IPS-NIHi7 (cell line): ENCODE measurements at regions not wholly inside any gene's neighbourhood (a gene's known extent, or its start where the extent isn't known, plus 50 kb on each side); places are given as distances from the start of the nearest gene placed in this dataset.

Source experiments
- DNase-seq: peaks from one replicate; pipeline ENCODE4 v3.0.0; 2012; ENCODE audit warnings: mixed read lengths; ENCODE audit errors: extremely low spot score

DNA sequence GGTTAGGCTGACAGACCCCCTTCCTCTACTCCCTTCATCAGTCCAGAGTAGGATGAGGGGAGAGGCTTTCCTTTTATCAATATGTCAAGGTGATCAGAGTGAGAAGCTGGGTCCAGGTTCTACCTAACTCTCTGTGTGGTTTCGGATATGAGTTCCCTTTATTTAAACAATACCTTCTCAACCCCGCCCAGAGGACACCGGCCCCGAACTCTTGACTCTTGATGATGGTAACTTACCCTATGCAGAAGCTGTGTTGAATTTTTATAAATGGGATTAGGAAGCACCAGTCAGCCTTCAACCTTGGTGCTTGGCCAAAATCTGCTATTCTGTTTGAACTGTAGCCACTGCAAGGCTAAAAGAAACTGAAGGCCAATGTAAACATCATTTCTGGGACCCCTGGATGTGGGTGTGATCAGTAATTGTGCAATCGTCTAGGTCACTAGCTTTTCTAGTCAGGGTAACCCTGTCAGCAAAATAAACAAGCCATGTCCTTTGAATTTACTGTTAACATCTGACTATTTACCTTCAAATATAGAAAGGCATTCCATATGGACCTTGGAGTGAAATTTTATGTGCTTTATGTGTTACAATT is 398.3 kb downstream of the SEC16B start:
- DNase-seq = no peak

DNA sequence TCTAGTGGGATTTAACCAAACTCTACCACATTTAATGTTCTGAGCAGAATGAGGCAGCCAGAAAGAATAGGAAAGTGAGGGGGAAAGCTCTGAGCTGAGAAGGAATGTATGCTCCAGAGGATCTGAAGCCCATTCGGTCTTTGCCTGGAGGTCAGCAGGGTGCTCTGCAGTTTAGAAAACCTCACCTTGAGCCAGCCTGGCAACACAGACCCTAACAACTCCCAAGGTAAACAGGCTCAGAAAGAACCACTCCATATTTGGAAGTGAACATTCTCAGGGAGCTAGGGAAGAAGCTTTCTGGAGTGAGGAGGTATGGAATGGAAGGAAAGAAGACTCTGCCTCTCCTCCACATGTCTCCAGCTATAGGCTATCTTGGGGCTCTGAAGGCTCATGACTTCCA is 398.8 kb downstream of the SEC16B start:
- DNase-seq = peak; percentile 24

DNA sequence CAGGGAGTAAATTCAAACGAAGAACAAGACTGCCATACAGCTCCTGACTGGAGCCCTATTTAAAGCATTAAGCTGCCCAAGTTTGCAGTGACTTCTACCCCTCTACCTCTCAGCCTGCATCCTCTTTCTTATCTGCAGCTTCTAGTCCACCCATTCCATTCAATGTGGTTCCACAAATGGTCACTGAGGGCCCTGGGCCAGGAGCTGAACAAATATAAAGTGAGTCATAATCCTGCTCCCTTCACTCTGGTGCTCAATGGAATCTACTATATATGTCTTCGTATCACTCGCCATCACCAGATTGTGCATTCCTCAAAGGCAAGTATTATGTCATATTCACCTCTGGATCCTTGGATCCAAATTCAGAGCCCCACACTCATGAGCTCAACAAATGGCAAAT is 398.7 kb downstream of the BRINP2 start:
- DNase-seq = no peak

DNA sequence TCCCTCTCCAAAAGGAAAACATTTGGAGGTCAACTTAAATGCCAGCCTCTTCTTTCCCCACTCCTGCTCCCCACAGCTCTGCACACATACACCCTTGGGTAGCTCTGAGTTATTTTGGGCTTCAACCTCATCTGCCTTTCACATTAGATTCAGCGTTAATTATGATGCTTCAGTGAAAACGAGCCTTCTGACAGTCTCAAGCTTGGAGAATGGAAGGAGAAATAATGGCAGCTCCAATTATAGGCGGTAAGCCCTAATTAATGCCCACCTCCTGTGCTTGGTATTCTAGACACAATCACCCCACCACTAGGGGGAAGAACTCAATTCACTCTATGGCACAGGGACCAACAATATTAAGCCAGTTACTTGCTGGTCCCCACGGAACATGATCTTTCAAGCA is 397.9 kb downstream of the BRINP2 start:
- peak; percentile 20 for DNase-seq

DNA sequence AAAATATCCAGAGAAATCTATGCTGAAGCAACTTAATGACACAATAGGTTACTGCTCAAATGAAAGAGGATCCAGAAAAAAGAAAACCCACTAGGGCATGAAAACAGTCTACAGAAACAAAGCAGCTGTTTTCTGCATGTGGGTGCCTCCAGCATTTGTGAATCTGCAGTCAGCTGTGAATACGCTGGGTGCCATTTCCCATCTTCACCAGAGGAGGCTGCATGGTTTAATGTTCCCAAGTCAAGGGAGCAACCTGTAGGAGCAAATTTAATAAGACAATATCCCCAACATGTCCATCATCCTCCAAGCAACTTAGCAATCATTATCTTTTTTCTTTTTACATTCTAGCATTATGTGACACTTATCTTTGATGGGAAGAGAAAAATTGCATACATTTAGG is 396.6 kb downstream of the BRINP2 start:
- peak; percentile 24 for DNase-seq

DNA sequence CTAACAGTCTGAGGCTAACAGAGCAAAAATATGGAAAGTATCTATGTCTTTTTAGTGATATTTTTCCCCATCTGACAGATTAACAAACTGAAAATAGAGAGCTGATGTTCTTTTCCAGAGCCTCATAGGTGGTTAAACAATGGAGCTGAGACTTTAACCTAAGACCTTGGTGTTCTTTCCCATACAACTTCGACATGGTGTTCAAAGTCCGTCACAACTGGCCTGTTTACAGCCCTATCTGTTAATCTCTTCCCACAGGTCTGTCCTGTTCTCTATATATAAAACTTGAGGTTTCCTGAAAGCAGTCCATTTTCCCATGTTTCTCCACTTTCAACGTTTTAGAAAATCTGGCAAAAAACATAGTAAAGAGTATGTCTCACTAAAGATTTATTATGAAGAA is 395.7 kb downstream of the BRINP2 start:
- DNase-seq = no peak

DNA sequence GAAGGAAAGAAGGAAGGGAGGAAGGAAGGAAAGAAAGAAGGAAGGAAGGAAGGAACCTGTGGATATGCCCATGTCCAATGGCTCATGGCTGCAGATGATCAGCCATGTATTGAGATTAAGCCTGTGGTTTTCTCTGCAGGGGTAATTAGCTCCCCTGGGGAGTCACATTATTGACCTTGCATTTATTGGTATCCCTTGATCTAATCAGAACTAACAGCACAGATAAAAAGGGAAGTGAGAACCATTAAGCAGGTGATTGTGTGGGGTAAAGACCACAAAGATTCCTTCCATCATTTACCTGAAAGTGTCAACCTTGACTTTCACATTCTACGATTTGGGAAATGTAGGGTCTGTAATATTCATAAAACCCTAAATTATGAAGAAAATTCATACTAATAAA is 390.7 kb downstream of the BRINP2 start:
- no peak for DNase-seq

DNA sequence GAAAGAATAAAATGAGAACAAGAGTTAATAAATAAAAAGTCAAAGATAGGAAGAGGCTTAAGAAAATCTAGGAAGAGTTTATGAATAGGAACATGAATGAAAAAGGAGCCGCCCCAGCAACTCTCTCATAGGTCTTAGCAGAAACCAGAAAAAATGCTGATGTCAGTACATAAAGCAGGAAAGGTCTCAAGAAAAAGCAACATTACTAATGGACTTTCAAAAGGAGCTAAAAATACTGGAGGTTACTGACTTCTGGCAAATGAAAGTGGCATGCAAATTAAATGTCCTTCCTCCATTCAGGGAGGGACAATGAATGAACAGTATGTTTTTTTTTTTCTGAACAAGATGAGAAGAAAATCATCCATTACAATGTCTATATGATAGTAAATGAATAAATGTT is 387.6 kb downstream of the BRINP2 start:
- DNase-seq = no peak

DNA sequence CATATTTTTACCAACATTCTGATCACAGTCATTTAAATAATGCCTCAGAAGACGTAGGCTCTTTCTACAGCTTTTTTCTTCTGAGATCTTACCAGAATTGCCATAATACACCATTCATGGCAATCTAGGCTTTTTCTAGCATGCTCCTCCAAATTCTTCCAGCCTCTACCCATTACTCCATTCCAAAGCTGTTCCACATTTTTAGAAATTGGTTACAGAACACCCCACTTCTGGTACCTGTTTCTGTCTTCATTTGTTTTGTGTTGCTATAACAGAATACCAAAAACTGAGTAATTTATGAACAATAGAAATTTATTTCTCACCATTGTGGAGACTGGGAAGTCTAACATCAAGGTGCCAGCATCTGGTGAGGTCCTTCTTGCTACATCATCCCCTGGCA is 385.4 kb downstream of the BRINP2 start:
- DNase-seq = no peak

DNA sequence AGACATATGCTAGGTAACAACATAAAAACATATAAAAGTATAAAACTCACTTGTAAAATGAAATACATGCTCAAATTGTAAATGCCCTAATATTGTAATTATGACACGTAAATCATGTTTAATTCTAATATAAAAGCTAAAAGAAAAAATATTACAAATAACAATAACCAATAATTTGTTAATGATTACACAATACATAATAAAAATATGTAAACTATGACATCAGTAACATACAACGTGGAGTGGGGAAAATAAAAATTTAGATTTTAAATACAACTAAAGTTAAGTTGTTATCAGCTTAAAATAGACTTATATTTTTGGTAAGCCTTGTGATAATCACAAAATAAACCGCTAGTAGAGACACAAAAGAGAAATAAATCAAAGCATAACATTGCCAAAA is 376.4 kb downstream of the BRINP2 start:
- no peak for DNase-seq

DNA sequence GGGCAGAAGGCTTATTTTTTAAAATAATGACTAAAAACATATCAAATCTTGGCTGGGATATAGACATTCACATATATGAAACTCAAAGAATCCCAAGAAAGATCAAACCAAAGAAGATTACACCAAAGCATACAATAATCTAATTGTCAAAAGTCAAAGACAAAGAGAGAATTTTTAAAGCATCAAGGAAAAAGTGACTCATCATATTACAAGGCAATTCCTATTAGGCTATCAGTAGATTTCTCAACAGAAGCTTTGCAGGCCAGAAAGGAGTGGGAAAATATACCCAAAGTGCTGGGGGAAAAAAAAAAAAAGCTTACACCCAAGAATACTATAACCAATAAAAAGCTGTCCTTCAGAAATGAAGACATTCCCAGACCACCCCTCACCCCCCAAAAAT is 375.6 kb downstream of the BRINP2 start:
- DNase-seq = no peak

DNA sequence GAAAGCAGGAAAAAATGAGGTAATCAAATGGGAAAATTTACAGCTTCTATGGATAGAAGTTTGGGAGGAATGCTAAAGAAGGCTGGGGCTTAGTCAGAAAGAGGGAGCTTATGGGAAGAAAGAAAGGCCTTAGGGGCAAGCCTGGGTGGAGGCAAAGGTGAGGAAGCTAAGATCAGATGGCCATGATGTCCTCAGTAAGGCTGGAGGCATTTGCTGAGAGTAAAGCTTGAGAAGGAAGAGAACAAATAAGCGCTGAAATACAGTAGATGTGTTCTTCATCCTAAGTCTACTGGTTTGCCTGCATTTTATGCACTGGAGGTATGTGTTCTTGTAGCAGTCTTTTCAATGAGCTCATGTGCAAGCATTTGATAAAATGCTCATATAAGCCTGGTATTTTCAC is 355.4 kb downstream of the BRINP2 start:
- no peak for DNase-seq

DNA sequence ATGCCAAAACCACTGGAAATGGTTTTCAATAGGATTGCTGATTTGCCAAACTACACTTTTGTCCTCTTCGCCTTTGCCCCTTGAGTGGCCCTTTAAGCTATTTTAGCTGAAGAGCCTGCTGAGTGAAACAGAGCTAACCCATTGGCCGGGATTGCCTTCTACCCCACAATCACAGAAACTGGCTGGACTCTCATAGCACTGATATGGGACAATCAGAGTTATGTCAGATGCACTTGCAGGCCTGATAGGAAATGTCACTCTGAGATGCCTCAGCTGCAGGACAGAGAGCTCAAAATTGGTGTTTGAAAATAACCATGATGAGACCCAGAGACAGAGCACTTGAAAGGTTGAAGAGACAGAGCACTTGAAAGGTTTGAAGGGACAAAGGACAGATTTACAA is 354.4 kb downstream of the BRINP2 start:
- no peak for DNase-seq

DNA sequence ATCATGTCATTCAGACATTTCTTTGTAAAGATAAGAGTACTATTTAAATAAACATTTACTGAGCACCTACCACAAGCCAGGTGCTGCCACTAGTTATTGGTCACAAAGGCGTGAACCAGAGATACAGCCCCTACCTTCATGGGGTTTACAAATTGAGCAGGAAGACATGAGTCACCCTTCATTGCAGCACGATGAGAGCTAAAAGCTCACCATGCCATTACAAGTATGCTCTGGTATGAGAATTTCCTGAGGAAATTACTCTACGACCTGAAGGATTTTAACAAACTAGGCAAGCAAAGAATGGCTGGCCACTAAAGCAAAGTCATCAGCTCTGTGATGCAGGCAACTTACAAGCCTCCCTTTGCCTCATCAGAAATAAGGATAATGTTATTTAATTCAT is 346.8 kb downstream of the BRINP2 start:
- peak; percentile 16 for DNase-seq

DNA sequence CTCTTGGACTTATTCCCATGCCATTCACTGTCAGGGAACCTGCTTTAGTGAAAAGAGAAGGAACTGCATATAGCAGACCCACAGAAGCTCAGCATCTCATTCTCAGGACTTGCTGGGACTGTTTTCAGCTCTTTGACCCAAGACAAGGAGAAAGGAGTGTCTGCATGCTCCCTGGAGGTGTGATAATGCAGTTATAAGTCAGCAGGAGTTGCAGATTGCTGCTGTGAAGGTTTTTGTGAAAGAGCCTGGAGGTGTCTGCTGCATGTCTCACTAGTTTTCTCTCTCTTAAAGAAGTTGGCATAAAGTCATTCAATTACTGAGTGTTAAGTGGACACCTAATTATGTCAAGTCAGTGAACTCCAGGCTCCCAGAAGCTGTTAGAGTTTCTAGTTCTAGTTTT is 343.4 kb downstream of the BRINP2 start:
- DNase-seq = no peak

DNA sequence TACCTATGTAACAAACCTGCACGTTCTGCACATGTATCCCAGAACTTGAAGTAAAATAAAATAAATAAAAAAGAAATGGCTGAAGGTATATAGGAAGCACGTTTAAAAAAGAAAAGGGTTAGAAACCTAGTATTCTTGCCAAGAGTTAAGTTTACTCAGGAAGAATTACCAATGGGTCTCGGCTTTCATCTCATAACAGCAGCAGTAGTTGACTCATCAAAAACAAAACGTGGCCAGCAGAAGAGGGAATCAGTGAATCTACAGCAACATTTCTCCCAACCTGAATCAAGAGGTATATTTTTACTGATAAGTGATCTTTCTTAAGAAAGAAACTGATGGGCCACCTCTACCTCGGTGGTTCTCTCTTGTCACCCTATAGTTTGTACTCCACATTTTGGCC is 340.3 kb downstream of the BRINP2 start:
- DNase-seq = no peak

DNA sequence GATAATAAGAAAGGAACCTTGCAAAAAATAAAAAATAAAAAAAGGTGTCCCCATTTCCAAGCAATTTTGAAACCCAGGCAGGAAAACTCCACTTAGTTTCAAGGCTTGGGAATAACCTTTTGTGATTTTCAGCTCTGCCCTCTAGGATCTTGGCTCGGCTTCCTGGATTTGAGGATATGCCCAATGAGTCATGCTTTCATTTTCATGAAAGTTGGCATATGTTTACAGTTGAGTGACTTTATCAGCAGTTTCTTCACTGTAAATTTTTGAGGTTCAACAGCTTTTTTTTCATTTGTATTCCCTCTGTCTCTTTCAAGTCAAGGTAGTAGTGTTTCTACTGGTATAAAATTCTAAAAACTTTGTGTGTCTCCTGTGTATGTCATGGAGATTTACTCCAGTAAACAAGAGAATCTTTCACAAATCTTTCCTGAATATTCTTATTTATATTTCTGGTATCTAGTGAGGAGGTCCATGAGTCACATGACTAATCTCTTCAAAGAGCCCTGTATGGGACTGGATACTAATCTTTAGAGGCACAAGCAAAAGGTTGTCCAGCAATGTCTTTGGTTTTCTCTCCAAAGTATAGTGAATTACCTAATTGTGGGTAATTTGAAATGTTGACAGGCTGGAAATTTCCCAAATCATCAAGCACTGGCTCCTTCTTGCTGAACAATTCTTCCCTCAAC is 335.3 kb downstream of the BRINP2 start:
- no peak for DNase-seq

DNA sequence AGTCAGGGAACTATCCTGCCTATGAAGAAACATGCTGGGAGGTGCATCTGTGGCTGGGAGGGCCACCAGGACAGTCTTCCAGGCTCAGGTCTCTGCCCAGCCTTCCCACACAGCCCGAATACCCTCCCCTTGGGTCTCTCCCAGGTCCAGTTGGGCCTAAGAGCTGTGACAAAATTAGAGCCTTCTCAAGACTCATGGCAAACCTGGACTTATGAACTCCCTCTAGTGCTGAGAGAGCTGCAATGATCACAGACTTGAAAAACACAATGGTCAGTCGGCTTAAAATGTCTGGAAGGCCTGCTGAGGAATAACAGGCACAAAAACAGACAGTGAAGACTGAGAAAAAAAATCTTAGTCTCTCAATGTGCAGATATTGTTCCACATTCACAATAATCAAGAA is 325.1 kb downstream of the BRINP2 start:
- DNase-seq = no peak

DNA sequence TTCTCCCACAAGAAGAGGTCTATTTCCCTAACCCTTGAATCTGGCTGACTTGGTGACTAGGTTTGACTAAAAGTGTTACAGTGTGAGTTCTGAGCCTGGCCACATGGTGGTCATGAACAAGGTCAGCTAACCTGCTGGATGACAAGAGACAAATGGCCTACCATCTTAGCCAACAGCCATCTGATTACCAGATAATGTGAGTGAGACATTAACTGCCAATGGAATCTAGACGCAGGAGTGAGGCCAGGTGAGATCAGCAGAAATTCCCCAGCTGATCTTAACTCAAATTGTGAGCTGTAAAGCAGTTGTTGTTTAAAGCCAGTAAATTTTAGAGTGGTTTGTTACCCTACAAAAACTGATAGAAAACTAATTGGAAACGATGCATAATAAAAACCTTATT is 320.0 kb downstream of the BRINP2 start:
- DNase-seq = no peak

DNA sequence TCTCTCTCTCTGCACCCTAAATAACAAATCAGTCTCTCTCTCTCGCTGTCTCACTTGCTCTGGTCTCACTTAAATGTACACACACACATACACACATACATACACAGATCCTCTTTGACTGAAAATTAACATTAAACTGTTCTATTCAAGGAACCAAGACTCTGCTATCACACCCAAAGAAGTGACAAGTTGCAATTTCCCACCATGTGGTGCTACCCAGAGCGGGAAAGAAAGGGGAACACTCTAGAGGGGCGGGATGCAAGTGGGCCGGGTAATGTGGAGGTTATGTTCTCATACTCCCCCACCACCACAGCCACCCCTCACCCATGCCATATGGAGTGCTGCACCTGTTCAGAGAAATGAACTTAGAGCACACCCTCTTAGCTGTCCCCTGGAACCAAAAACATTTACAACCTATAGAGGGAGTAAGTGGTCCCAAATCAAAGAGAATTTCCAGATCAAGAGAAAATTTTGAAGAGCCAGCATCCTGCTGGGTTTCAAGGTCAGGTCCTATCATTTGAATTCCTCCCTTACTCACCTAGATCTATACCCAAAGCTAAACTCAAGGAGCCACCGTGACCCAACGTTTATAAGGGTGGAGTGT is 319.4 kb downstream of the BRINP2 start:
- DNase-seq = no peak

DNA sequence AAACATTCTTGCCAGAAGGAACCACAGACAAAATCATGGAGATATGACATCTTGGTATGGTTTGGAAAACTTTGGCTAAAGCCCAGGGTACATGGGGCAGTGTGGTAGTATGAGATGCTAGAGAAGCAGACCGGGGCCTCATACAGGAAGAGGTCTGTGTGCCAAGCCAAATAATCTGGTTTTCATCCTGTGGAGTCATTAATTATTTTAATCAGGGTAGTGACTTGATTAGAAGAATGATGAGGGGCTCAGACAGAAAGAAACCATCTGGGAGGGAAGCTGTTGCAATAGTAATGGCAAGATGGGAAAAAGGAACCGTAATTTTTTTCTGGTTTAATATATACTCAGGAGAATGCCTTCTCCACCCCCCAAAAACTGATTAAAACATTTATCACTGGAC is 318.0 kb downstream of the BRINP2 start:
- no peak for DNase-seq

DNA sequence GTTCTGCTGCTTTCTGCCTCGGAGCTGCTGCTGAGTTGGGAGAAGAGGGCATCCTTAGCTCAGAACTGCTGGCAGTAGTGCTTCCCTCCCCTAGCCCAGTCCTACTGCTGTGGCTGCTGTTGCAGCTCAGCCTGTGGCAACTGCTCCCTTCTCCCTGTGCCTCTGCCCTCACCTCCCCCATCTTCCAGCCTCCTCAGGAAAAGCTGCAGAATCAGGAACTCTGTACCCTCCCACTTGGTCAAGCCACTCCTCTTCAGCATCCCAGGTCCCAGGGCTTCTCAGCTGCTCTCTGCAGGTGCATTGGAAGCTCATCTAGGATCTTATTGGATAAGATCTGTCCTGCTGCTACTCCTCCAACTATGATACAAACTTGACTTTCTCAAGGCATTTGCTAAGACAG is 316.7 kb downstream of the BRINP2 start:
- peak; percentile 52 for DNase-seq

DNA sequence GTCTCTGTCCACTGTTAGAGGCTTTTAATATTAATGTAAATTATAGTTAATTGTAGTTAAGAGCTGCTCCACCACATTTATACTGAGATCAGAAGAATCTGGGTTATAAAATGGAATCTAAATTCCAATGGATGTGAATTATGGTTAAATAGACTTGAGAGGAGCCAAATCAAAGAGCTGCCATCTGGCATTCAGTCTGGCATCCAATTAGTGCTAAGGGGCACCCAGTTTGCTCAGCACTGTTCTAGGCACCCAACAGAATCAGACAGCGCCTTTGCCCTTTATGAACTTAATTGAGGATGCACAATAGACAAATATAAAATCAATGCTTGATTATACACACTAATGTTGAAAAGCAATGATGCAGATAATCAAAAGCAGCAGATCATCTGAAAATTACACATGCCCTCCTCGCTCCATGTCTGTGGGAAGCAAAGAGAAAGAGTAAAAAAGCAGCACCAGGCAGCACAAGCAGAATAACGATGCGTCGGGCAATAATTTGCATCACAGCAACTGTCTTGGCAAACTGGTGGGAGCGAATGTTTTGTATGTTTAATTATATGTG is 310.1 kb downstream of the BRINP2 start:
- no peak for DNase-seq
